ENCODE measurements at regions not wholly inside any gene's neighbourhood (a gene's known extent, or its start where the extent isn't known, plus 50 kb on each side); places are given as distances from the start of the nearest gene placed in this dataset.

DNA sequence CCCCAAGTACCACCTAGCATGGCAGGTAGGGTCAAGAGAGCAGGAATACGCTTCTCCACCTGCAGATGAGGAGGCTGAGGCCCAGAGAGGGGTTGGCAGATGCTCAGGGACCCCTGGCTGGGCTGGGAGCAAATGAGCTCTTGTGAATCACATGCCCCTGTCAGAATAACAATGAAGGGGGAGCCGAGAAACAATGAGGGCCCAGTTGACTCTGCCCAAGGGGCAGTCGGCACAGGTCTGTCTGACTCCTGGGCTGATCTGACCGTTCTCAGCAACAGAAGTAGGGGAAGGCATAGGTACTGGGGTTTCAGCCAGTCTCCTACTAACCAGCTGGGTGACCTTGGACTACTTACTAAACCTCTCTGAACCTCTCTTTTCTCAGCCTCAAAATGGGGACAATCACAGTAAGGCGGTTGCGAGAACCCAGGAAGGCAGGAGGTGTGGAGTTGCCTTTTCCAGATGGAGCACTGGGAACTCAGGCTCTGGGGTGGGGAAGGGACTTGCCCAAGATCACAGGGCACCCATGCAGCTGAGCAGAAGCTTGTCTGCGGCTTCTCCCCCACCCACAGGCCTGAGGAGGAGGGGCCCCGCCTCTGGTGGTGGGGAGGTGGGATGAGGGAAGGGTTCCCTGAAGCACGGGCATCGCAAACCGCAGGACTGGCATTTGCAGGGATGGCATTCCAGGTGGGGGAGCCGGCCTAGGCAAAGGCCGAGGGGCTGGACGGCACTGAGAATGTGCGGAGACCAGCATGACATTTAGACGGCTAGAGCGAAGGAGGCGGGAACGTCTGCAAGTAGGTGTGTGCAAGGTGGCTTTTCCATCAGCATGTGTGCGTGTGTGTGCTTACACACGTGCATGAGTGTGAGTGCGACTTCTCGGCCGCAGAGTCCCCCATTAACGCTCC is 163.0 kb downstream of the MN1 start:
- TF ChIP-seq, protein P1, sequence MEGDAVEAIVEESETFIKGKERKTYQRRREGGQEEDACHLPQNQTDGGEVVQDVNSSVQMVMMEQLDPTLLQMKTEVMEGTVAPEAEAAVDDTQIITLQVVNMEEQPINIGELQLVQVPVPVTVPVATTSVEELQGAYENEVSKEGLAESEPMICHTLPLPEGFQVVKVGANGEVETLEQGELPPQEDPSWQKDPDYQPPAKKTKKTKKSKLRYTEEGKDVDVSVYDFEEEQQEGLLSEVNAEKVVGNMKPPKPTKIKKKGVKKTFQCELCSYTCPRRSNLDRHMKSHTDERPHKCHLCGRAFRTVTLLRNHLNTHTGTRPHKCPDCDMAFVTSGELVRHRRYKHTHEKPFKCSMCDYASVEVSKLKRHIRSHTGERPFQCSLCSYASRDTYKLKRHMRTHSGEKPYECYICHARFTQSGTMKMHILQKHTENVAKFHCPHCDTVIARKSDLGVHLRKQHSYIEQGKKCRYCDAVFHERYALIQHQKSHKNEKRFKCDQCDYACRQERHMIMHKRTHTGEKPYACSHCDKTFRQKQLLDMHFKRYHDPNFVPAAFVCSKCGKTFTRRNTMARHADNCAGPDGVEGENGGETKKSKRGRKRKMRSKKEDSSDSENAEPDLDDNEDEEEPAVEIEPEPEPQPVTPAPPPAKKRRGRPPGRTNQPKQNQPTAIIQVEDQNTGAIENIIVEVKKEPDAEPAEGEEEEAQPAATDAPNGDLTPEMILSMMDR (IDR thresholded peaks at IDR 0.05): no peak
- no peak for TF ChIP-seq EZH2 (IDR thresholded peaks at IDR 0.05; ENCODE audit: borderline replicate concordance, insufficient read depth, low read depth, low read length, poor library complexity, severe bottlenecking)
